ENCODE measurements at regions not wholly inside any gene's neighbourhood (a gene's known extent, or its start where the extent isn't known, plus 50 kb on each side); places are given as distances from the start of the nearest gene placed in this dataset.
"Not testable (repeated sequence)": the region's sequence is repeated elsewhere in the genome, so short reads cannot be mapped to it uniquely, and the experiment has no call there.

GRCh38 chr10:106384496-106384895 lies 780.0 kb downstream of the SORCS1 start:
- no peak for DNase-seq (ENCODE audit: low read depth in 2 of 2)

GRCh38 chr10:106380706-106381105 lies 783.8 kb downstream of the SORCS1 start:
- DNase-seq (ENCODE audit: low read depth in 2 of 2), result no peak

- DNase-seq (ENCODE audit: low read depth in 2 of 2), result no peak
Observed at GRCh38 chr10:106378251-106378650, 786.3 kb downstream of the SORCS1 start.

- no peak for DNase-seq (ENCODE audit: low read depth in 2 of 2)
Observed at GRCh38 chr10:106370751-106371150, 793.8 kb downstream of the SORCS1 start.

- peak; percentile 90 for DNase-seq (ENCODE audit: low read depth in 2 of 2)
Observed at GRCh38 chr10:106360870-106361269, 803.6 kb downstream of the SORCS1 start.

GRCh38 chr10:106355450-106355849 lies 809.1 kb downstream of the SORCS1 start:
- DNase-seq (ENCODE audit: low read depth in 2 of 2), result no peak

GRCh38 chr10:106348933-106349332 lies 815.6 kb downstream of the SORCS1 start:
- no peak for DNase-seq (ENCODE audit: low read depth in 2 of 2)

- DNase-seq (ENCODE audit: low read depth in 2 of 2), result no peak
Observed at GRCh38 chr10:106347547-106347946, 817.0 kb downstream of the SORCS1 start.

- not testable (repeated sequence) for DNase-seq (ENCODE audit: low read depth in 2 of 2)
Observed at GRCh38 chr10:106343539-106343938, 821.0 kb downstream of the SORCS1 start.

GRCh38 chr10:106341356-106341755 lies 823.1 kb downstream of the SORCS1 start:
- DNase-seq (ENCODE audit: low read depth in 2 of 2), result no peak

- DNase-seq (ENCODE audit: low read depth in 2 of 2), result peak; percentile 71
Observed at GRCh38 chr10:106338486-106338885, 826.0 kb downstream of the SORCS1 start.

GRCh38 chr10:106336874-106337273 lies 827.6 kb downstream of the SORCS1 start:
- no peak for DNase-seq (ENCODE audit: low read depth in 2 of 2)

GRCh38 chr10:106327747-106328146 lies 836.8 kb downstream of the SORCS1 start:
- no peak for DNase-seq (ENCODE audit: low read depth in 2 of 2)

- no peak for DNase-seq (ENCODE audit: low read depth in 2 of 2)
Observed at GRCh38 chr10:106320876-106321275, 843.6 kb downstream of the SORCS1 start.

- no peak for DNase-seq (ENCODE audit: low read depth in 2 of 2)
Observed at GRCh38 chr10:106320078-106320477, 844.4 kb downstream of the SORCS1 start.

- DNase-seq (ENCODE audit: low read depth in 2 of 2), result no peak
Observed at GRCh38 chr10:106317554-106317953, 847.0 kb downstream of the SORCS1 start.

- no peak for DNase-seq (ENCODE audit: low read depth in 2 of 2)
Observed at GRCh38 chr10:106313041-106313440, 851.5 kb downstream of the SORCS1 start.

GRCh38 chr10:106312087-106312486 lies 852.4 kb downstream of the SORCS1 start:
- no peak for DNase-seq (ENCODE audit: low read depth in 2 of 2)

- DNase-seq (ENCODE audit: low read depth in 2 of 2), result no peak
Observed at GRCh38 chr10:106311590-106311989, 852.9 kb downstream of the SORCS1 start.

GRCh38 chr10:106310596-106310995 lies 853.9 kb downstream of the SORCS1 start:
- DNase-seq (ENCODE audit: low read depth in 2 of 2), result no peak

- no peak for DNase-seq (ENCODE audit: low read depth in 2 of 2)
Observed at GRCh38 chr10:106309376-106309775, 855.1 kb downstream of the SORCS1 start.

GRCh38 chr10:106308284-106308683 lies 856.2 kb downstream of the SORCS1 start:
- no peak for DNase-seq (ENCODE audit: low read depth in 2 of 2)

GRCh38 chr10:106304056-106304455 lies 860.5 kb downstream of the SORCS1 start:
- DNase-seq (ENCODE audit: low read depth in 2 of 2), result no peak

- no peak for DNase-seq (ENCODE audit: low read depth in 2 of 2)
Observed at GRCh38 chr10:106302961-106303360, 861.5 kb downstream of the SORCS1 start.

- DNase-seq (ENCODE audit: low read depth in 2 of 2), result no peak
Observed at GRCh38 chr10:106301146-106301545, 863.4 kb downstream of the SORCS1 start.
